PFSK-1 (cell line): ENCODE measurements at regions not wholly inside any gene's neighbourhood (a gene's known extent, or its start where the extent isn't known, plus 50 kb on each side); places are given as distances from the start of the nearest gene placed in this dataset.

Experiments used
- FOXP2 ChIP-seq: optimal IDR thresholded peaks from 2 replicates; pipeline ENCODE3; 2011; ENCODE audit warnings: borderline replicate concordance, control low read depth, inconsistent platforms; ENCODE audit not compliant: insufficient read depth; ENCODE audit errors: extremely low read length, extremely low read depth
- POLR2AphosphoS5 ChIP-seq: IDR thresholded peaks from 2 replicates; pipeline ENCODE4 v1.6.1; 2012; ENCODE audit warnings: low read depth, mild to moderate bottlenecking, control low read depth, low read length, moderate library complexity
- SIN3A ChIP-seq: IDR thresholded peaks from 2 replicates; pipeline ENCODE4 v1.6.1; 2012; ENCODE audit warnings: mild to moderate bottlenecking, low read length, moderate library complexity, borderline replicate concordance; ENCODE audit not compliant: insufficient read depth
- TAF1 ChIP-seq: IDR thresholded peaks from 2 replicates; pipeline ENCODE4 v1.6.1; 2012; ENCODE audit warnings: low read length, control low read depth, borderline replicate concordance; ENCODE audit not compliant: insufficient read depth
- TF ChIP-seq, protein P1 (sequence below), 2 experiments: IDR thresholded peaks; 2 replicates each; pipeline versions ENCODE4 v1.6.1 to v1.8.0; 2011 to 2012; ENCODE audit warnings: low read depth in 2 of 2, low read length in 2 of 2, control low read depth in 1 of 2, inconsistent platforms in 1 of 2, mild to moderate bottlenecking in 1 of 2, moderate library complexity in 1 of 2; ENCODE audit not compliant: insufficient read depth in 1 of 2

DNA sequence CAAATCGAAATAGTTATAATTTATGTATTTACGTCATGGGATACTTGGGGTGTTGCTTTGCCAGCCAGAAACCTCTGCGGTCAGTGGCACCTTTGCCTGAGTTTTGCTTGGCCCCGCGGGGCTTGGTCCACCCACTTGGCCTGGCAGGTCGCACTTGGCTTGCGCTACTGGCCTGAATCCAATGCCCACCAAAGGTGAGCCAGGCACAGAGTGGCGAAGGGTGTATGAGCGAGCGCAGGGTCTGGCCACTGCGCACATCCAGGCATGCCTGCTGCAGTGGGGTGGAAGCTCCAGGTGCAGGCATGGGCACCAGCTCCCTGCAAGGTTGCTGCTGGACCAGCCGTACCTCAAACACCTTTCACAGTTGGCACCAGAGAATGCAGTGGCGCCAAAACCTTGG lies 714.6 kb downstream of the CDH9 start:
- TF ChIP-seq FOXP2 (no peak), SIN3A (no peak), TAF1 (no peak), POLR2AphosphoS5 (no peak)
- TF ChIP-seq, protein P1, sequence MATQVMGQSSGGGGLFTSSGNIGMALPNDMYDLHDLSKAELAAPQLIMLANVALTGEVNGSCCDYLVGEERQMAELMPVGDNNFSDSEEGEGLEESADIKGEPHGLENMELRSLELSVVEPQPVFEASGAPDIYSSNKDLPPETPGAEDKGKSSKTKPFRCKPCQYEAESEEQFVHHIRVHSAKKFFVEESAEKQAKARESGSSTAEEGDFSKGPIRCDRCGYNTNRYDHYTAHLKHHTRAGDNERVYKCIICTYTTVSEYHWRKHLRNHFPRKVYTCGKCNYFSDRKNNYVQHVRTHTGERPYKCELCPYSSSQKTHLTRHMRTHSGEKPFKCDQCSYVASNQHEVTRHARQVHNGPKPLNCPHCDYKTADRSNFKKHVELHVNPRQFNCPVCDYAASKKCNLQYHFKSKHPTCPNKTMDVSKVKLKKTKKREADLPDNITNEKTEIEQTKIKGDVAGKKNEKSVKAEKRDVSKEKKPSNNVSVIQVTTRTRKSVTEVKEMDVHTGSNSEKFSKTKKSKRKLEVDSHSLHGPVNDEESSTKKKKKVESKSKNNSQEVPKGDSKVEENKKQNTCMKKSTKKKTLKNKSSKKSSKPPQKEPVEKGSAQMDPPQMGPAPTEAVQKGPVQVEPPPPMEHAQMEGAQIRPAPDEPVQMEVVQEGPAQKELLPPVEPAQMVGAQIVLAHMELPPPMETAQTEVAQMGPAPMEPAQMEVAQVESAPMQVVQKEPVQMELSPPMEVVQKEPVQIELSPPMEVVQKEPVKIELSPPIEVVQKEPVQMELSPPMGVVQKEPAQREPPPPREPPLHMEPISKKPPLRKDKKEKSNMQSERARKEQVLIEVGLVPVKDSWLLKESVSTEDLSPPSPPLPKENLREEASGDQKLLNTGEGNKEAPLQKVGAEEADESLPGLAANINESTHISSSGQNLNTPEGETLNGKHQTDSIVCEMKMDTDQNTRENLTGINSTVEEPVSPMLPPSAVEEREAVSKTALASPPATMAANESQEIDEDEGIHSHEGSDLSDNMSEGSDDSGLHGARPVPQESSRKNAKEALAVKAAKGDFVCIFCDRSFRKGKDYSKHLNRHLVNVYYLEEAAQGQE (IDR thresholded peaks at IDR 0.05; ENCODE audit: insufficient read depth in 1 of 2, low read depth in 2 of 2, low read length in 2 of 2), result no peak

DNA sequence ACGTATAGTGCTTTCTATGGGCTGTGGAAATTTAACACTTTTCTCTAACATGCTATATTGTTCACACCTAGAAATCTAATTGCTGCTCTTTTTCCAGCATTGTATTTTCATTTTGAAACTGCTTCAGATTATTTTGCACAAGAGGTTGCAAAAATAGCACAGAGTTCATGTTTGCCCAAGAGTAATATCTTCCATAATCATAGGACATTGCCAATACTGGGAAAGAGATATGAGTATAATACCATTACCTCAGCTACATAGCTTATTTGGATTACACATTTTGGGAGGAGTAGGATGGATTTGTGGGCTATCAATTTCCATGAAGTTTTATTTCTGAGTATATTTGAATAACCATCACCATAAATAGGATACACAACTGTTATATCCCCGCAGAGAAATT lies 717.1 kb downstream of the CDH9 start:
- TF ChIP-seq TAF1 (no peak), FOXP2 (no peak), POLR2AphosphoS5 (no peak), SIN3A (no peak)
- TF ChIP-seq, protein P1 (IDR thresholded peaks at IDR 0.05; ENCODE audit: insufficient read depth in 1 of 2, low read depth in 2 of 2, low read length in 2 of 2), result no peak

DNA sequence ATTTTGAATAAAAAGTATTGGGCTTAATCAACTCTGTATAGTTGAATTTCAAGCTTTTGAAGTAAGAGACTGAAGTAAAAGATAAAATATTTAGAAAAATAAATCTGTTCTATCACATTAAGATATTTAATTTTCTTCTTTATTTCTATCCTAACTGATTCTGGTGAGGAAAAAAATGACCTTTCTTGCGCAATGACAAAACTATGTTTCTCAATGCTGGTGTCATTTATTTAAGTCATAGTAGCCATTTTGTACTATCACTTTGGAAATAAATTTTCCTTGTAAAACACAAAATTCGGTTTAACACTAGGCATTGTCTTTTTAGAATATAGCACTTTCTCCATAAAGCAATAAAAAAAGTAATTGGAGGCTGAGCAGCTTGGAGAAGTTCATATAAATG lies 728.0 kb downstream of the CDH9 start:
- TF ChIP-seq, protein P1 (IDR thresholded peaks at IDR 0.05; ENCODE audit: insufficient read depth in 1 of 2, low read depth in 2 of 2, low read length in 2 of 2), result no peak
- TF ChIP-seq SIN3A, result no peak
- TF ChIP-seq POLR2AphosphoS5, result no peak
- no peak for TF ChIP-seq TAF1

DNA sequence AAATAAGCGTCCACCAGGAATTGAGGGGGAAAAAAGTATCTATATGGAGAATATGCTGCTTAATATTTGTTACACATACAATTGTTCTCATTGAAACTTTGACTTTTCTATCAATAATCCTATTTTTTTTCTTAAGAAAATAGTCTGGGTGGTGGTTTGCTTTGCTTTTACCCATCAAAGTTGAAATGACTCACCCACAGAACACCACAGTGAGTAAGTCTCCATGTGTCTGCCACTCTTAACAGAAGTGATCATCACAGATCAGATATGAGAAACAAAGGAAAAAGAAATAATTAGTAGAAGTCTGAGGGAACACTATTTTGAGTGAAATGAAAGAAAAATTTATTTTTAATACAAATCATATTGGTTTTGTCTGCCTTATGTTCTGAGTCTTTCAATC lies 742.8 kb downstream of the CDH9 start:
- TF ChIP-seq SIN3A (no peak), POLR2AphosphoS5 (no peak), TAF1 (no peak), FOXP2 (no peak)
- TF ChIP-seq, protein P1 (IDR thresholded peaks at IDR 0.05; ENCODE audit: insufficient read depth in 1 of 2, low read depth in 2 of 2, low read length in 2 of 2), result no peak

DNA sequence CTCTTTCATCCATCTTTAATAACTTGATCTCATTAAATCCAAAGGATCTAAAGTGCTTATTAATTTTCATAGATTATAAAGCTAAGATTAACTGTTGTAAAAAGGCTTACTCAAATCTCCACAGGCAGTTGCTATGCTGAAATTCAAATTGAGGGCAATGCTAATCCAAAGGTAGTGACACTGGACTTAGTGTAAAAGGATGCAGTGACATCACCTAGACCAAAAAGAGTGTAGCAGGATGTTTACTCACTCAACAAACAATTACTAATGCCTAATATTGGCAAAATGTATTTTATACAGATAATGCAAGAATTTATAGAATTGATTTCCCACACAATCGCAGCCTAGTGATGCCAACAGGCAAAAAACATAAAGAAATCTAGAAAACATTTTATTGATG lies 756.2 kb downstream of the CDH9 start:
- no peak for TF ChIP-seq POLR2AphosphoS5
- no peak for TF ChIP-seq SIN3A
- TF ChIP-seq FOXP2, result no peak
